Endothelial cell of umbilical vein (primary cell): ENCODE measurements at regions not wholly inside any gene's neighbourhood (a gene's known extent, or its start where the extent isn't known, plus 50 kb on each side); places are given as distances from the start of the nearest gene placed in this dataset.

Source experiments
- EZH2 ChIP-seq: IDR thresholded peaks from 2 replicates; pipeline ENCODE4 v1.6.1; 2012; ENCODE audit warnings: borderline replicate concordance, low read depth, mild to moderate bottlenecking, moderate library complexity, low read length, inconsistent platforms; ENCODE audit not compliant: severe bottlenecking
- FOS ChIP-seq: IDR thresholded peaks from 2 replicates; pipeline ENCODE4 v1.6.1; 2011; ENCODE audit warnings: mild to moderate bottlenecking, low read length, moderate library complexity, borderline replicate concordance; ENCODE audit not compliant: insufficient read depth
- GATA2 ChIP-seq: IDR thresholded peaks from 2 replicates; pipeline ENCODE4 v1.7.0; 2011; ENCODE audit warnings: low read depth, mild to moderate bottlenecking, moderate library complexity, mixed read lengths, low read length; ENCODE audit not compliant: insufficient read length, insufficient read depth
- MAX ChIP-seq: IDR thresholded peaks from 2 replicates; pipeline ENCODE4 v1.6.1; 2011; ENCODE audit not compliant: insufficient read depth, insufficient read length
- POLR2A ChIP-seq: IDR thresholded peaks from 2 replicates; pipeline ENCODE4 v1.6.1; 2012; ENCODE audit warnings: low read depth, mild to moderate bottlenecking, control low read depth, low read length
- POLR2AphosphoS5 ChIP-seq: IDR thresholded peaks from 2 replicates; pipeline ENCODE4 v1.6.1; 2012; ENCODE audit warnings: low read depth, mild to moderate bottlenecking, control low read depth, low read length, moderate library complexity; ENCODE audit not compliant: insufficient read depth
- TF ChIP-seq, protein P1 (sequence below), 2 donors: IDR thresholded peaks; 1 replicate in 1 of 2; 2 replicates in 1 of 2; pipeline ENCODE4 v1.5.1; 2011; ENCODE audit warnings: low read length in 2 of 2, mild to moderate bottlenecking in 2 of 2, moderate library complexity in 2 of 2, control low read depth in 1 of 2, inconsistent platforms in 1 of 2, low read depth in 1 of 2; ENCODE audit not compliant: insufficient read depth in 1 of 2; ENCODE audit errors: extremely low read depth in 1 of 2

DNA sequence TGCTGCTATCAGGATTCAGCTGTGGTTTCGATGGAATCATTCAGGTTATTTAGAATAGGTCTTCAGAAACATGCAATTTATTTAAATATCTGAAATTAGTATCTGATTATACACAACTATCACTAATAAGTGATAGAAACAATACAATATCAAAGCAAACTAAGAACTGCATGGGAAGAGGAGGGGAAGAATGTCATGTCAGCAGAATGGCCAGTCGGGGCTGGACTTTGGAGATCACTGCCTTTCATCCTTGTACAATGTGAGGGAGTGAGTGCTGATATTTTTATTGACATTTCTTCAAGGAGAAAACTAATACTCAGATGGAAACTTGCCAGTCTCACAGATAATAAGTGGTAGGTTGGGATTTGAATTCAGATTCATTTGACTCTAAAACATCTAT, 224.0 kb upstream of the LINC00305 start:
- TF ChIP-seq POLR2A (no peak), EZH2 (no peak), MAX (no peak), POLR2AphosphoS5 (no peak), FOS (no peak), GATA2 (no peak)
- TF ChIP-seq, protein P1, sequence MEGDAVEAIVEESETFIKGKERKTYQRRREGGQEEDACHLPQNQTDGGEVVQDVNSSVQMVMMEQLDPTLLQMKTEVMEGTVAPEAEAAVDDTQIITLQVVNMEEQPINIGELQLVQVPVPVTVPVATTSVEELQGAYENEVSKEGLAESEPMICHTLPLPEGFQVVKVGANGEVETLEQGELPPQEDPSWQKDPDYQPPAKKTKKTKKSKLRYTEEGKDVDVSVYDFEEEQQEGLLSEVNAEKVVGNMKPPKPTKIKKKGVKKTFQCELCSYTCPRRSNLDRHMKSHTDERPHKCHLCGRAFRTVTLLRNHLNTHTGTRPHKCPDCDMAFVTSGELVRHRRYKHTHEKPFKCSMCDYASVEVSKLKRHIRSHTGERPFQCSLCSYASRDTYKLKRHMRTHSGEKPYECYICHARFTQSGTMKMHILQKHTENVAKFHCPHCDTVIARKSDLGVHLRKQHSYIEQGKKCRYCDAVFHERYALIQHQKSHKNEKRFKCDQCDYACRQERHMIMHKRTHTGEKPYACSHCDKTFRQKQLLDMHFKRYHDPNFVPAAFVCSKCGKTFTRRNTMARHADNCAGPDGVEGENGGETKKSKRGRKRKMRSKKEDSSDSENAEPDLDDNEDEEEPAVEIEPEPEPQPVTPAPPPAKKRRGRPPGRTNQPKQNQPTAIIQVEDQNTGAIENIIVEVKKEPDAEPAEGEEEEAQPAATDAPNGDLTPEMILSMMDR (IDR thresholded peaks at IDR 0.05; ENCODE audit: extremely low read depth in 1 of 2, insufficient read depth in 1 of 2, low read depth in 1 of 2, low read length in 2 of 2) = no peak
